Kidney epithelial cell (primary cell): ENCODE measurements at regions not wholly inside any gene's neighbourhood (a gene's known extent, or its start where the extent isn't known, plus 50 kb on each side); places are given as distances from the start of the nearest gene placed in this dataset.
"Not testable (repeated sequence)": the region's sequence is repeated elsewhere in the genome, so short reads cannot be mapped to it uniquely, and the experiment has no call there.

Experiments
- DNase-seq: peaks from one replicate; pipeline ENCODE4 v3.0.0-alpha.2; 2010; ENCODE audit warnings: low read depth
- H3K27me3 ChIP-seq: 2 replicates; pipeline ENCODE4 v1.6.0; 2011; ENCODE audit warnings: low read length; ENCODE audit not compliant: control insufficient read depth, insufficient read depth
- H3K36me3 ChIP-seq: 2 replicates; pipeline ENCODE4 v1.5.1; 2011; ENCODE audit warnings: low read length; ENCODE audit not compliant: control insufficient read depth, insufficient read depth
- H3K4me3 ChIP-seq: 2 replicates; pipeline ENCODE4 v1.5.1; 2011; ENCODE audit warnings: low read depth, mild to moderate bottlenecking, control low read depth, low read length
- TF ChIP-seq, protein P1 (sequence below): IDR thresholded peaks from 2 replicates; pipeline ENCODE4 v1.5.1; 2011; ENCODE audit warnings: mild to moderate bottlenecking, moderate library complexity, low read length, control low read depth, inconsistent platforms; ENCODE audit not compliant: insufficient read depth, poor library complexity, severe bottlenecking

DNA sequence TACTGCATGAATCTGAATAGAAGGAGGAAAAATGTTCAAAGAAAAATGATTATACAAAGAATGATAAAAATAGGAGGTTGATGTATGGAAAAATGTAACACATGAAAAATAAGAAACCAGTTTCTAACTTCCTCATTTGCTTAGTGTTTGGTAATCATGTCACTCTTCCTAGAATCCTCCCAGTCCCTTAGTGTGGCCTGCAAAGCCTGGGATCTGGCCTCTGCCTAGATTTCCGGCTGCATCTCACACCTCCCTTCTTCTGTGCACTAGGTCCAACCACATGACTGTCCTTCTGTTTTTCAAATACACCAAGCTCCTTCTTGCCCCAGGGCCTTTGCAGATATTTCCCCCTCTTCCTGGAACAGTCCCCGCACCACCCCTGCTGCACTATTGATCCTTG is 76.8 kb upstream of the RBMS1 start:
- DNase-seq, result no peak
- H3K36me3 ChIP-seq, result no peaks in the 10 kb centered on the region
- TF ChIP-seq, protein P1, sequence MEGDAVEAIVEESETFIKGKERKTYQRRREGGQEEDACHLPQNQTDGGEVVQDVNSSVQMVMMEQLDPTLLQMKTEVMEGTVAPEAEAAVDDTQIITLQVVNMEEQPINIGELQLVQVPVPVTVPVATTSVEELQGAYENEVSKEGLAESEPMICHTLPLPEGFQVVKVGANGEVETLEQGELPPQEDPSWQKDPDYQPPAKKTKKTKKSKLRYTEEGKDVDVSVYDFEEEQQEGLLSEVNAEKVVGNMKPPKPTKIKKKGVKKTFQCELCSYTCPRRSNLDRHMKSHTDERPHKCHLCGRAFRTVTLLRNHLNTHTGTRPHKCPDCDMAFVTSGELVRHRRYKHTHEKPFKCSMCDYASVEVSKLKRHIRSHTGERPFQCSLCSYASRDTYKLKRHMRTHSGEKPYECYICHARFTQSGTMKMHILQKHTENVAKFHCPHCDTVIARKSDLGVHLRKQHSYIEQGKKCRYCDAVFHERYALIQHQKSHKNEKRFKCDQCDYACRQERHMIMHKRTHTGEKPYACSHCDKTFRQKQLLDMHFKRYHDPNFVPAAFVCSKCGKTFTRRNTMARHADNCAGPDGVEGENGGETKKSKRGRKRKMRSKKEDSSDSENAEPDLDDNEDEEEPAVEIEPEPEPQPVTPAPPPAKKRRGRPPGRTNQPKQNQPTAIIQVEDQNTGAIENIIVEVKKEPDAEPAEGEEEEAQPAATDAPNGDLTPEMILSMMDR, result no peak
- no peak overlapping the region for H3K4me3 ChIP-seq
- no peaks in the 10 kb centered on the region for H3K27me3 ChIP-seq

DNA sequence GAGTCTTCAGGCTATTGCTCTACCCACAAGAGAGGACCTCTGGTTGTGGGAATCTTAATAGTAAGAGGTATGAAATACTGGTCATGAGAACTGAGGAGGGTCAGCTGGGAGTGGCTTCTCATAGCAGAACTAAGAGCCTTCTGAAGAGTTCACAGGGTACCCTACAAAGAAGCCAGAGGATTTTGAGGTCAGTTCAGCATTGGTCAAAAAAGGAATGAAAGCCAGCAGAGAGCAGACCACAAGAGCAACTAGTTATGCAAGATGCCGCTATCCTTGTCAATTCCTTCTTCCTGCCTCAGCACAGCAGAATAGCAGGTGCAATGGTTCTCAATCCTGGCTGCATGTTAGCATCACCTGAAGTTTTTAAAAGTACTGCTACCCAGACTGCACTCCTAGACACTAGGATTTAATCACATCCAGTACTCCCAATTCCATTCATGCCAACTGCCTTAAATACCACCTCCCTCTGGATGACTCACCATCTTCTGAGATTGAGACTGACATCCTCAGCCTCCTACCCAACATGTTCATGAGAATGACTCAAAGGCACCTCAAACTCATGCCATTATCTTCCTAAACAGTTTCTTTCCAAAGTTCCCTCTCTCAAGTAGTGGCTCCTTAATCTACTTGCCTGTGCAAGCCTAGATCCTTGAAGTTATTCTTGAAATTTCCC is 81.0 kb upstream of the RBMS1 start:
- Histone ChIP-seq H3K36me3 (no peaks in the 10 kb centered on the region), H3K27me3 (no peaks in the 10 kb centered on the region), H3K4me3 (no peak overlapping the region)
- TF ChIP-seq, protein P1, result no peak
- peak; percentile 60 for DNase-seq

DNA sequence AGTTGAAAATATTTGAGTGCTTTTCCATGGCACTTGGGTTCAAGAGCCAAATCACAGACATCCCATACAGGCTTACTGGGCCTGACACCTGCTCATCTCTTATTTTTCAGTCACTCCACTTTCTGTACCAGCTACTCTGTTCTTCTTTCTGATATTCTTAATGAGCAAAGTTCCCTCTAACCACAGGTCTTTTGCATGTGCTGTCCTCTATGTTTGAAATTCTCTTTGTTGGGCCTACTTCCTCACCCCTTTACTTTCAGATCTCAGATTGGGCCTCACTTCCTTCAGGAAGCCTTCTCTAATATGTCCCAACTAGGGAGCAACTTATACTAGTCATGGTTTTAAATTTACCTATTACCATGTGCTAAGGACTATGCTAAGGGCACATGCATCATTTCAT is 81.8 kb upstream of the RBMS1 start:
- Histone ChIP-seq H3K27me3 (no peaks in the 10 kb centered on the region), H3K36me3 (no peaks in the 10 kb centered on the region), H3K4me3 (no peak overlapping the region)
- TF ChIP-seq, protein P1, result no peak
- DNase-seq, result no peak

DNA sequence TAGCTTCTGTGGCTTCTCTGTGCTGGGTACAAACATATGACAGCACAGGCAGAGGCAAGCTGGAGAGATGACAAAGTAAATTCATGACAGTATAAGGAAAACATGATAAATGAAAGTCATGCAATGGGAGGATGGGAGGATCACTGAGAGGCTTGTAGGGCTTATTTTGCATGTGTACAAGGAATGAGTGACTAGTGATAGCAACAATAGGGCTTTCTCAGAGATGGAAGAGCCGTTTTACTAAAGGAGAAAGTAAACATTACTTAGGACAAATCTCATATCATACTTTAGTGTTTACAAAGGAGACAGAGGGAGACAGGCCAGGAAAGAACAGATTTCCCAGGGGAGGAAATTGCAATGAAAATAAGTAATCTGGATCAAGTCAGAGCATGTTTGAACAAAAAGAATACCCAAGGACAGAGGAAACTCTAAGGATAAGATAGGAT is 82.5 kb upstream of the RBMS1 start:
- Histone ChIP-seq H3K36me3 (no peaks in the 10 kb centered on the region), H3K27me3 (no peaks in the 10 kb centered on the region), H3K4me3 (no peak overlapping the region)
- no peak for DNase-seq
- TF ChIP-seq, protein P1, result no peak

DNA sequence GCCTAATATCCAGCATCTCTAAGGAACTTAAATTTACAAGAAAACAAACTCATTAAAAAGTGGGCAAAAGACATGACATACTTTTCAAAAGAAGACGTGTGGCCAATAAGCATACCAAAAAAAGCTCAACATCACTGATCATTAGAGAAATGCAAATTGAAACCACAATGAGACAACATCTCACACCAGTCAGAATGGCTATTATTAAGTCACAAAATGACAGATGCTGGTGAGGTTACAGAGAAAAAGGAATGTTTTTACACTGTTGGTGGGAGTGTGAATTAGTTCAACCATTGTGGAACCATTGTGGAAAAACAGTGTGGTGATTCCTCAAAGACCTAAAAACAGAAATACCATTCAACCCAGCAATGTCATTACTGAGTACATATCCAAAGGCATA is 83.5 kb upstream of the RBMS1 start:
- not testable (repeated sequence) for H3K4me3 ChIP-seq, DNase-seq, H3K27me3 ChIP-seq, H3K36me3 ChIP-seq

DNA sequence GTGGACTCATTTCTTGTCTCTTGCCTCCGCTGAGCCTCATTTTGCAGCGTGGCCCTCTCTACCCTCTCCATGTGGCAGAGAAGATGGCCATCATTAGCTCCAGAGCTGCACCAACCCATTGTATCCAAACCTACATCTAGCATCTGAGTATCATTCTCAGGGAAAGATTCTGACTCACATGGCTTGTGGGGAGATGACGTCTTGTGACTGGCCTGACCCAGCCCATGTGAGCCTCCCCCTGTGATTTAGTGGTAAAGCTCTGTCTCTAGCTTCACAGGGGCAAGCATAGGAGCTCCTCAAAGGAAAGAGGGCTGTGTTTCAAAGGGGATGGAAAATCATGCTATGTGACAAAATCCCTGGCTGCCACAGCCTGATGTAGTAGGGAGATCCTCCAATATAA is 87.4 kb upstream of the RBMS1 start:
- TF ChIP-seq, protein P1, result no peak
- Histone ChIP-seq H3K27me3 (no peaks in the 10 kb centered on the region), H3K36me3 (no peaks in the 10 kb centered on the region), H3K4me3 (no peak overlapping the region)
- DNase-seq, result no peak
